KOPT-K1 (cell line): ENCODE measurements at regions not wholly inside any gene's neighbourhood (a gene's known extent, or its start where the extent isn't known, plus 50 kb on each side); places are given as distances from the start of the nearest gene placed in this dataset.

Experiments used
- H3K27ac ChIP-seq: fragments of 200-600 bp; sonication (generic); 2 replicates; pipeline ENCODE4 v1.5.1; 2016; ENCODE audit warnings: antibody characterized with exemption, mild to moderate bottlenecking, low read depth, low read length; ENCODE audit not compliant: poor library complexity, severe bottlenecking
- H3K36me3 ChIP-seq: fragments of 200-600 bp; sonication (generic); 2 replicates; pipeline ENCODE4 v1.5.1; 2017; ENCODE audit warnings: antibody characterized with exemption, mild to moderate bottlenecking, low read length, moderate library complexity; ENCODE audit not compliant: insufficient read depth
- H3K9me3 ChIP-seq: fragments of 200-600 bp; sonication (generic); 2 replicates; pipeline ENCODE4 v1.5.1; 2017; ENCODE audit warnings: antibody characterized with exemption, low read length, mild to moderate bottlenecking; ENCODE audit not compliant: insufficient read depth, poor library complexity, severe bottlenecking

DNA sequence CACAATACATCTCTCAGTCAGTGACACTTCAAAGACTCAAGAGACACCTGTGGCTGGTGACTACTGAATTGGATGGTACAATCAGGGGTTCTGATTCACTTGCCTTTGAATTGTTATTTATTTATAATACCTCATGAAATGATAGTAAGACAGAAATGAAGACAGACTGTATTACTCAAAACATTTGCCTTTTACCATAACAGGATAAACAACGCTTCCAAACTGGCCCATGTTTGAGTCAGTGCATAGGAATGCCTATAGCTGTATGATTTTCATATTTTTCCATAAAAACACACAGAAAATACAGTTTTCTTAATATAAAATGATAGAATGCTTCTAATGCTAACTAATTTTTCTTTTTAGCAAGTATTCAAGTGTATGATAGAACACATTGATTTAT, 59.5 kb upstream of the FGF14 start:
- H3K36me3 ChIP-seq = no peaks in the 10 kb centered on the region
- no peaks in the 10 kb centered on the region for H3K9me3 ChIP-seq

DNA sequence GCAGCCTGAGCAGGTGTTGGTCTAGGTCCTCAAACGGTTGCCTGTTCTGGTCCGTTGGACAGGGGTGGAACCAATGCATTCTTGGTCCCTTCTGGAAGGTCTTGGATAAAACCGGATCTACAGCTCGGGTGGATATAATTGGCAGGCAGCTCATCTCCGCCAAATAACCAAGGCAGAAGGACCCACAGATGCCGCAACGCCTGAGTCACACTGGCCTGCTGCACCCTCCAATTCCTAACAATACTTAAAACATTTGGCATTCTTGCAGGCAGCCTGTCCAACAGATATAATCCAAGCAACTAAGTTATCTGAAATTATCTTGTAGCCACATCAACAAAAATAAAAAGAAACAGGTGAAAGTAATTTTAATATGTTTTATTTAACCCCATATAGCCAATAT, 59.0 kb upstream of the FGF14 start:
- no peaks in the 10 kb centered on the region for H3K36me3 ChIP-seq
- no peaks in the 10 kb centered on the region for H3K9me3 ChIP-seq
- H3K27ac ChIP-seq = no peak overlapping the region

More for the DNA sequence above, 59.5 kb upstream of the FGF14 start:
- no peak overlapping the region for H3K27ac ChIP-seq

DNA sequence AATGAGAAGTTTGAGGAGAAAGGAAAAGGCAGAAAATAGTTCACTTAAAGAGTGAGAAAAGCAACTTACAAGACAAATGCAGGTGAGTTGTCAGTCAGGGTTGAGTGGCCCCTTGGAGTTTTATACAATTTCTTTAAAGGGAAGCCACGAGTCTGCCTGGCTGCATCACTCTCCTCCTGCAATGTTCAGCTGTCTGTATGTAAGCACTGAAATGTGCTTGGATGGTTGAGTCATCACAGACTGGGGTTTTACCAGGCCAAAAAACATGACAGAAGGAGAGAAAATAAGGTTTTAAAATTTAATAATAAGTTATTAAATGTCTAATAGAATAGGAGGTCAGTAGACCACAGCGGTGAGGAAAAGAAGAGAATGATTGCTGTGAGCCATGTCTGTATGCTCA, 51.0 kb upstream of the FGF14 start:
- H3K36me3 ChIP-seq = no peaks in the 10 kb centered on the region
- no peaks in the 10 kb centered on the region for H3K9me3 ChIP-seq
- no peak overlapping the region for H3K27ac ChIP-seq
